Inflammatory macrophage (primary cell): ENCODE measurements at regions not wholly inside any gene's neighbourhood (a gene's known extent, or its start where the extent isn't known, plus 50 kb on each side); places are given as distances from the start of the nearest gene placed in this dataset.

Source experiments
- DNase-seq, 2 donors: peaks; one replicate each; pipeline ENCODE4 v3.0.0-alpha.2; 2020 to 2022

DNA sequence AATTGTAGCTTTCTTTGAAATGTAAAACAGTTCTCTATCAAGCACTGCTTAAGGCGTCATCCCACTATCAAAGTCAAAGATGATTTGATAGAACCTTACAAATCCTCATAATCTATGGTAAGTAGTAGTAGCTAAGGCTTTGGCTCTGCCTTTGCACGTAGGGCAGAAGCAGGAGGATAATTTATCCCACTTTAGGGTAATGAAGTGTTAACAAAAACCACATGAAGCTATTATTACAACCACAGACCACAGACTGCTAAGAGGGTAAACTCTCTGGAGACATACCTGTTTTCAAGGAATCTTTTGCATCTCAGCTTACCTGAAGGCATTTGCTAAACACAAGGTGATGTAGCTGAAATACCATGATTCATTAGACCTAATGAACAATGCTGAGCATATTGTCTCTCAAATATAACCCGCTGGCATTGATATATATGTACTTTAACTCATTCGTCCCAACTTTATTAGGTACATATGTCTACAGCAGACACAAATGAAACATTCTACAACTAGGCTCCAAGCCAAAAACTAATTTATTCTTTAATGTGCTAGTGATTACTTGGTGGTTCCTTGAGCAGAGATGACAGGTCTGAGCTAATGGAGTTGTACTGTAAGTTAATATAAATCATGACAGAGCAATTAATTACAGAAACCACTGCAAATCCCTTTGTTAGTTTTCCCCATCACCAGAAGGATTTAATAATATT is 368.8 kb downstream of the ETNK1 start:
- no peak for DNase-seq

DNA sequence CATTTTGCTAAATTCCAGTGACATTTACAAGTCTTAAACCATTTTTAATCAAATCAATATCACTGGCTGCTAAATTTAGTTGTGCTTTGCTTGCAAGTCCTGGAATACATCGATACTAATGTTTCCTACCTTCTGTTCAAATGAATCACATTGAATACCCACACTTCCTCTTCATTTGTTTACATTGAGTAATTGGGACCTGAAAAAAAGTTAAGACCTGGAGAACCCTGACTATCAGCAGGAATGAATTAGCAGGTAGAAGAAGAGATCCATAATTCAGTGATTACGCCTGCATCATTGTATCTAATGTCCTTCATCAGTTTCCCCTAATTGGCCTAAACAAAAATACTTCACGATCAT is 369.3 kb downstream of the ETNK1 start:
- no peak for DNase-seq

DNA sequence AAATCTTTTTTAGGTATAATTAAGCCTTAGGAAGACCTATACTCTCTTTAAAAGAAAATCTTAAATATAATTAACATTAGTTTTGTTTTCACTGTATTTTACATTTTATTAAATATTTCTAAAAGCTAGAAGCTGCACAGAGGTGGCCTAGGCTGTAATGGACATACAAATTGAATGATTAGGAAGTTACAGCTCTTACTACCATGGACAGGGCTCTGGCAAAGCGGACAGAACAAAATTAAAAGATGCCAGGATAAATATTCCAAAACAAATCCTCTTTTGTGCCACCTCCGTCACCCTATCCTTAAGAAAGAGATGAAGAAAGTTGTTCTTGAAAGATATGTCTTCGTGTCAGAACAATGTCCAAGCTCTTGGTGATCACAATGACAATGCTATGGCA is 376.5 kb downstream of the ETNK1 start:
- no peak for DNase-seq

DNA sequence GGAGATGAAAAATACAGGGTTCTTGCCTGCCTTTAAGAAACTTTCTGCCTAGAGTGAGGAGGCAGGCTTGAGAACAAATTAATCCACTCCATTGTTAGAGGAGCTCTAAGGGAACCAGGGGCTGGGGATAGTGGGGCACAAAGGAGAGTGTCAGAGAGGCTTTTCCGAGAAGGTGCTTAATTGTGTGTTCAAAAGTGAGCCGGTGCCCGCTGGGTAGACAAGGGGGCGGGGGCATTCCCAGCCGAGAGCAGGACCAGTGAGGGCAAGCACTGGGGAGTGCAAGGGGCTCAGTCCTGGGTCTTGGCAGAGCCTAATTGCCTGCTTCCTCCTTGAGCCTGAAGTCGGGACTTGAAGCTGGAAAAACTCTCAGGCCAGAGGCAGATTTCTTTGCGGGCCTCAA is 377.4 kb downstream of the ETNK1 start:
- no peak for DNase-seq

DNA sequence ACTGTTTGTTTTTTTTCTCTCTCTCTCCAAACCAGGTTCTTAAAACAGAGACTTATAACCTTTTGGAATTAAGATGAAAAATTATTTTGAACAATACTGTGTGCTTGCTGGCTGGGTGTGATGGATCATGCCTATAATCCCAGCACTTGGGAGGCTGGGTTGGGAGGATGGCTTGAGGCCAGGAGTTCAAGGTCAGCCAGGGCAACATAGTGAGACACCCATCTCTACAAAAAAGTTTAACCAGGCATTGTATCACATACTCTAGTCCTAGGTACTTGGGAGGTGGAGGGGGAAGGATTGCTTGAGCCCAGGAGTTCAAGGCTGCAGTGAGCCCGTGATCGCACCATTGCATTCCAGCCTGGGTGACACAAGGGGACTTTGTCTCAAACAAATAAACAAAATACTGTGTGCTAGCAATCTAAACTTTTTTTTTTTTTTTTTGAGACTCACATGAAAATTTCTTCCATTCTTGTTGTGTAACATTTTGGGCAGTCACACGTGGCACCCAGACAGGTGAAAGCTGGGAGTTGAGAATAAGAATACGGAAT is 379.6 kb downstream of the ETNK1 start:
- DNase-seq, result no peak

DNA sequence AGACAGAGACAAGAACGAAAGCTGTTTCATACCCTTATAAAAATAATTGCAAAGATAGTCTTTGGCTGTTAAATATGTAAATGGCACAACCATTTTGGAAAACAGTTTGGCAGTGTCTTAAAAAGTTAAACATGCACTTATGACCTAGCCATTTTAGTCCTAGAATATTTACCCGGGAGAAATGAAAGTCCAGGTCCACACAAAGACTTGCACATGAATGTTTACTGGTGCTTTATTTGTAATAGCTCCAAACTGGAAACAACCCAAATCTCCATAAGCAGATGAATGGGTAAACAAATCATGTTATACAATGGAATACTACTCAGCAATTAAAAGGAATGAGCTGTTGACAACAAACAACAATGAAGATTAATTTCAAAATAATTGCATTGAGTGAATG is 380.4 kb downstream of the ETNK1 start:
- DNase-seq, result no peak

DNA sequence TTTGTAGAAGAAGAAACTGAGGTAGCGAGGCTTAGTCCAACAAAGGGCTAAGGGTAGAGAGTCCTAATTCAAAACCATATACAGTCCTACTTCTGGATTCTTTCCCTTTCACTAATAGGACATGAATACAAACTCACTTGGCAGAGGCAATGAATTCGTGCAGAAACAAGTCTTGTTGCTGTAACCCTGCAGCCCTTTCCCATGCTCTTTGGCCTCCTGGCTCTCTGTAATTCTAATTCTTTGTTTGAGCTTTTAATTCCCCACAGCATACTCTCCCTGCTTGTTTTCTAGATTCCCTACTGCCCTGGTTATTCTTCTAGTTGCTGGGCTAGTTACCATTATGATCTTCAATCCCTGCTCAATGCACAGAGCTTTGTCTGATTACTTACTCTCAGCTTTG is 381.4 kb downstream of the ETNK1 start:
- DNase-seq, result no peak

DNA sequence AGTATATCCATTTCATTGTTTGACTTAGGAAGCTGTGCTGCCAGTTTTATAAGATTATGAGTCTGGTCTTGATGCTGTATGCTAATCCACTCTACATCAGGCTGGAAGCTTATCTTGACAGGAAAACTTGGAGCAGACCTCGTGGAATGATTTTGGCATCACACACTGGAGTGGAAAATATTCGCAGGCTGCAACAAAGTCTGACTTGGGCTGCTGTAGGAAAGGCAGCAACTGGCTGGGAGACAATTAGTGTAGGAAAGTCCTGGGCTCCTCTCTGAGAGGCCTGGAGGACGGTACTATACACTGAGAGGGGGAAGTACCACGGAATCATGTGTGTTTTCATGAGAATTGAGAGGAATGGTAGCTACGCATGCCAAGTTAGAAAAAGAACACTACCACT is 383.7 kb downstream of the ETNK1 start:
- no peak for DNase-seq

DNA sequence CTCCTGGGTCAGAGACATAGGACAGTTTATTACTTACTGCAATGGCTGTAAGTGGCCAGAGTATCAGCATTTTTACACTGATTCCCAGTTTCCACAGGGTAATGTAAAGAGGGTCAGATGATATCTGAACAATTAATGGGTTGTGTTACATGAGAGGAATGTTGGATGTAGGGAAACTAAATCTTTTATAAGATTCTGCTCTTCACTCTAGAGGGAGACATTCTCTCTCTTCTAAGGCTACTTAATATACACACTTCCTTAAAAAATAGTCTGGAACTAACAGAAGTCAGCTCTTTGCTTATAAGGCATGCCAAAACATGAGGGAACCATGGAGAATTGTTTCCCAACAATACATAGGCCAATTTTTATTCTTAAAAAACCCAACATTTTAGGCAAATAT is 389.8 kb downstream of the ETNK1 start:
- no peak for DNase-seq

DNA sequence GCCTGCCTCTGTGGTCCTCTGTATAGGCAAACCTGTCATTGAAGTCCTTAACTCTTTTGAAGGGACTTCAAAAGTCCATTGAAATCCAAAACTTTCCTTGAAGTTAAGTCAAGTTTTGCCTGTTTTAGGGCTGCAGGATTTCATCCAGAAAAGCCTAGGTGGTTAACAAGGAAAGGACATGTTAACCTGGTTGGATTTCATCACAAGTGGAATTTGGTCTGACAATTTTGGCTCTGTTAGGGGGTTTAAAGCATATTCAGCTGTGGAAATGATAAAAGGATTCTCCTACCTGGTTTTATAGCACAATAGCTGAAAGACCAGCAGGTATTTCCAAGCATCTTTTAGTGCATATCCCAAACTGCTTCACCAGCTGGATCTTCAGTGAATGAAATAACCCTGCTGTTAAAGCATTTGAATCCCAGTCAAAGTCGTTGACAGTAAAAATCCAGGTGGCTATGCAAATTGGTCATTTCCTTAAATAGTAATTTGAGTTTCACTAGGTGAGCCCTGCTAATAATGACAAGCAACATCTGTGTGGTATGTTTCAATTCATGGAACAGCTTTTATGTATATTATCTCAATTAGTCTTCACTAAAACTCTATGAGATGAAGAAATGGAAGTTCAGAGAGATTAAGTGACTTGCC is 400.5 kb downstream of the ETNK1 start:
- no peak for DNase-seq

DNA sequence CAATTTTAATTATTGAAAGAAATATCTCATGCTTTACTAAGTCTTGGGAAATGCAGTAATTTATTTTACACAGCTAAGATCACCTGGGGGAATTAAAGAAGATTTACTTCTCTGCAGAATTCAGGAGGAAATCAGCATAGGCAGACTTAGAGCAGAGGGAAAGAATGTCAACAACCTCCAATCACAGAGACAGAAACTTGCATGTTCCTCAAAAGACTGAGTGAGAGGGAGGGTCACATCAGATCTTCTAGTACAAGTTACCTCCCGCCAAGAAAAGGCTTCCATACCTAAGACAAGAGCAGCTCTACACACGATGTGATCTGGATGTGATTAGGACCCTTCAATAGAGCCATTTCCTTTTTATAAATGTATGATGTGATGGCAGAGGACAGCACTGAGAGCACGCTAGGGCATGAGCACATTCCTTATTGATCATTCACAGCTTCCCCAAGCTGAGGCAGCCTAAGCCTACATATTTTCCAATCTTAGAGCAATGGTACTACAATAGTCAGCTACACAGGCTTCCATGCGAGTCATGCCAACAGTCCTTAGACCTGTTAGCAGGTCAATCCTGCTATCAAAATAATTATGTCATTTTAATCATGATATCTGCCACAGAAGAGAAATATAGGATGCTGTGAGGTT is 403.3 kb downstream of the ETNK1 start:
- DNase-seq, result no peak

DNA sequence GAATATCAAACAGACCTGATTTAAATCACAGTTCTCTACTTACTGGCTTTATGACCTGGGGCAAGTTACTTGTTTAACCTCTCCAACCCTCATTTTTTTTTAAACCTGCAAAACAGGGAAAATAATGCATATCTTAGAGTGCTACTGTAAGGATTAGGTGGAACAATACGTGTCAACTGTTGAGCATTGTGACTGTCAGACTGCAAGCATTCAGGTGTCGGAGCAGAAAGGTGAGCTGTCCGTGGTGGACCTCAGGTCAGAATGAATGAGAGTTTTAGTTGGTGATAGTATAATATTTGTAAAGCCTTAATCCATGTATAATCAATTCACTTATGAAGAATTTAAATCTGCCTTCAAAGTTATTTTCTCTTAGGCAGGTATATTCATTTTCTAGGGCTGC is 404.2 kb downstream of the ETNK1 start:
- no peak for DNase-seq

DNA sequence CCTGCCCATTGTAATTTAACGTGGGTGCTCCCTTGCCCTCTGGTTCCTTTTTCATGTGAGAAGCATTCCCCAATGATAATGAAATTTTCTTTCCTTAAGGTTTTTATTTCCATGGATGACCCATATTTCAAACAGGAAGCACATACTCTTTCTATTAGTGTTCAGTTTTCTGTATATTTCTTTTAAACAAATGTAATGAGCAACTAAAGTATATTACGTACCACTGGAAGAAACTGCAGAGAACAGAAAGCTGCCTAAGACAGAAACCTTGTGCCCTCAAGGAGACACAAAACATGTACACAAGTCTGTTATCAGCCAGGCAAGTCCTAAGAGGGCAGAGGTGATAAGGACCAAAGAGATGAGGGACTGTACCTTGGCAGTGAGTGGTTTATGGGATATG is 414.9 kb downstream of the ETNK1 start:
- no peak for DNase-seq

DNA sequence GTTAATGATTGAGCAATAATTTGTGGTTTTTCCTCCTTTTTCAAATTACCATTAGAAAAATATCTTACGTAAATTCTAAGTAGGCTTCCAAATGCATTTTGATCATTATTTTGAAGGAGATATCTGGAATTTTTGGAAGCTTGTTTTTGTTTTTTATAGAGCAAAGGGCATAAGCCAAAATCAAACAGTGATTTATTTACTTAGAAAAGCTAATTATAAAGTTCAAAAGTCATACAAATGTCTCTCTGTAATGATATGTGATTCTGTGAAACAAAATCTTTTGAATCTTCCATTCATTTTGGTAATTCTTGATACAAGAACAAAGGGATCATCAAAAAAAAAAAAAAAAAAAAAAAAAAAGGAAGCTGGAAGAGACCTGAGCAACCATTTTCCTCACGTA is 416.8 kb downstream of the ETNK1 start:
- no peak for DNase-seq

DNA sequence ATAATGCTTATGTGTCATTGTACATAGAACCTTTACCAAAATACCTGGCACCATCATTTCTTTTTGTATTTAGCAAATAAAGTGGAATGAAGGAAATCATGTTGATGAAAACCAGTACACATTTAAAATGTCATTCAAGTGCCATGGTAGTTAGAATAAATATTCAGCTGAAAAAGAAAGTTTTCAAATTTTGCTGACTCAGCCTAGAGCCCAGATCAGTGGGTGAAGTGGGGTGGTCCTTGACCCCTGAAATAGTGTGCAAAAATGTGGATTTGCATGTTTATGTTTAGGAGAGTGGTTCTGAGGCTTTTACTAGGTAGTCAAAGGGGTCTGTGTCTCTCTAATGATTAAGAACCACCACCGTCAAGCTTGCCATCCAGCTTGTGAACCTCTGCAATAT is 418.7 kb downstream of the ETNK1 start:
- DNase-seq, result no peak

DNA sequence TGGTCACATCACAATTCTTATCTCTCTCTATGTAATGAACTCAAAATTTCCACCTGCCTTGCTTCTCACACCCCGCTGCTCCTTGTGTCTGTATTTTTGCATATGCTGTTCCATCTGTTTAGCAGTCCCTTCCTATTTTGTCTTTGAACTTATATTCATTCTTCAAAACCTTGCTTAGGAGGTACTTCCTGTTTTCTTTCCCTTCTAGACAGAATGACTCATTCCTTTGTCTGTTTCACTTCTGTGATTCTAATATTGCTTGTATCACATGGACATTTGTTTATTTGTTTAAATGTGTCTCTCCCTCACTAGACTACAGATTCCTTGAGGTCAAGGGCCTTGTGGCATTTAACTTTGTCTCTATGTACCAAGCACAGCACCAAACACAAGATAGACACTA is 424.2 kb downstream of the ETNK1 start:
- peak; percentile 2 to 42 for DNase-seq

DNA sequence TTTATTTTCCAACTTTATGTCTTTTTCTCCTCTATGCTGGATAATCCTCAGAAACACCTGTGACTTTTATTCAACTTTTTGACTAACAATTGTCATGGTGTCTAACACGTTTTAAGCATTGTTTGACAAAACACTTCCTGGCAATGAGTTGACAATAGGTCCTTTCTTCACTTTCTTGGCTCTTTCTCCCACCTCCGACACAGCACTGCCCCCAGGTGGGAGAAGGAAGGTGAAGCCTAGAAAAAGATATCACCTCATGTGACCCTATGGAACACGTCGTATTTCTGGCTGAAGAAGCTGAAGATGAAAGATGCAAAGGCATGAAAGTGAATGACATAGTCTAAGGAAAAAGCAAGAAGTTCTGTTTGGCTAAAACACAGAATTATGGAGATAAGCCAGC is 430.0 kb downstream of the ETNK1 start:
- DNase-seq, result no peak

DNA sequence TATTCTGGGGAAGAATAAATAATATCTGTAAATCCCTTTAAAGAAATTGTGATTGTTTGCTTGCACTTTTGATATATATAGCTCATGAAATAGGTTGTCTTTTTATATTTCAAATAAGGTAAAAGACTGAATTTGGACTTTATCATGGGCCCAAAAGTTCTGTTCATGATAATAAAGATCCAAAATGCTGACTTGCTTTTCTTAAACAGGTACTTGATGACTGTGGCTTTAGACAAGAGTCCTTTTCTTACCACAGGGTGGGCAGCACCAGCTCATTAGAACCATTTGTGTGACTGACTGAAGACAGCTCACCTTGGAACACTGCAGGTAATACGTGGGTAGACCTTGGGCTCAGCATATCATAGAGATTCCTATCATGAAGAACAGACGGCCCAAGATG is 432.6 kb downstream of the ETNK1 start:
- no peak for DNase-seq

DNA sequence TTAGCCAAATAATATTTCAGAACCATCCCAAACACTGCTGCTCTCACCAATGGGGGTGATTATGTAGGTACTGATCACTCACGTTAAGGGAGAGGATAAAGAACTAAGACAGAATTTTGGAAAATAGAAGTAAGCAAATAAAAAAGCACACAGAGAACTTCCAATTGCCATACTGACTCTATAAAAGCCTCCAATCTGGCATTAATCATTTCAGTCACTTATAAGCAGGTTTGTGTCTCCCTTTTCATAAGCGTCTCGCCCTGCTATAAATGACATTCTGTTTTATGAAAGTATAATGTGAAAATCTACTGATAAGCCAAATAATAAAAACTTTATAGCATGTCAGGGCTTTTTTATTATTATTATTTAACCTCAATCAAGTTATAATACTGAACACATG is 435.2 kb downstream of the ETNK1 start:
- no peak for DNase-seq

DNA sequence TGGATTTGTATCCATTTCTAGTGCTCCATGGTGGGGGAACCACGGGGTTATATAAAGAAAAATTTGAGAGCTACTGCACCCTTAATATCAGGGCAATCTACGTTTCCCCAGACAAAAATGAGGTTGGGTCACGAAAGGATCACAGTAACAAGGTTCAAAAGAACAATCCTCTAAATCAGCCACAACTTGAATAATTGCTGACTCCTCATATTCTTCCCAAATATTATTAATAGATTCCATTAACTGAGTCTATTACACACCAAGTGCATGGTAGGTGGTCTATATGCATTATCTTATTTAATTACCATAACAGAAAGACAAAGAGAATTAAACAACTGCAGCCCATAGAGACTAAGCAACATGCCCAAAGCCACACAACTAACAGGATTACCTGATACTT is 438.2 kb downstream of the ETNK1 start:
- no peak for DNase-seq

DNA sequence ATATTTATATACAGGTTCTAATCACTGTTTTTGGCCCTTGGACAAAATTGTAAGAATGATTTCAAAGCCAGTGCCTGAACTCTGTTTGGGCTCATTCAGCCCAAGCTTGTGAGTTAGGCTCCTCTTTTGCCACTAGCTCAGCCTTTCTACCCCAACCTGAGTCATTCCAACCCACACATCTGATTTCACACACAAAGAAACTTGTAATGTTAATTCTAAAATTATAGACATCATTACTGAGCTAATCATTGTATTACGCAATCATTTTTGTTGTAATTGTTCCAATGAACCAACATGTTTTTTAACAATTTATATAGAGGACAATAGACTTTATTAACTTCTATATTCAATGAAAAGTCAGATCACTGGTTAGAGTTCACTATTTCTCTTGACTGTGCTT is 441.1 kb downstream of the ETNK1 start:
- DNase-seq, result no peak

DNA sequence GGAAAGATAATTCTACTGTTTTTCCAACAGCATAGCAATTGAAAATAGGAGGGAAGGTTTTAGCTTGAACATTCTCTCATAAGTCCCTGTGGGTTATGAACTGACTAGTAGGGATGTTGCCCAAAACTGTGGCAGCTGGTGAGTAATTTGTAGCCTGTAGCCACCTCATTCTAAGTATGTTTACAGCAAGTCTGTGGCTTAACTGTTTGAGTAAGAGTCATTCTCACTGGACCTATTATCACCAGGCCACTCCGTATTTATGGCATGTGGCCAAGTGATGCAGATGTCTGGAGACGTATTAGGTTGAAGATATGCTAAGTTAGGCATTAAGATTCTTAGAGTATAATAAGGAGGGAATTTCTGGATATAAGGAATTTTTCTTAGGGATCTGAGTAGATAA is 458.3 kb downstream of the ETNK1 start:
- DNase-seq, result no peak

DNA sequence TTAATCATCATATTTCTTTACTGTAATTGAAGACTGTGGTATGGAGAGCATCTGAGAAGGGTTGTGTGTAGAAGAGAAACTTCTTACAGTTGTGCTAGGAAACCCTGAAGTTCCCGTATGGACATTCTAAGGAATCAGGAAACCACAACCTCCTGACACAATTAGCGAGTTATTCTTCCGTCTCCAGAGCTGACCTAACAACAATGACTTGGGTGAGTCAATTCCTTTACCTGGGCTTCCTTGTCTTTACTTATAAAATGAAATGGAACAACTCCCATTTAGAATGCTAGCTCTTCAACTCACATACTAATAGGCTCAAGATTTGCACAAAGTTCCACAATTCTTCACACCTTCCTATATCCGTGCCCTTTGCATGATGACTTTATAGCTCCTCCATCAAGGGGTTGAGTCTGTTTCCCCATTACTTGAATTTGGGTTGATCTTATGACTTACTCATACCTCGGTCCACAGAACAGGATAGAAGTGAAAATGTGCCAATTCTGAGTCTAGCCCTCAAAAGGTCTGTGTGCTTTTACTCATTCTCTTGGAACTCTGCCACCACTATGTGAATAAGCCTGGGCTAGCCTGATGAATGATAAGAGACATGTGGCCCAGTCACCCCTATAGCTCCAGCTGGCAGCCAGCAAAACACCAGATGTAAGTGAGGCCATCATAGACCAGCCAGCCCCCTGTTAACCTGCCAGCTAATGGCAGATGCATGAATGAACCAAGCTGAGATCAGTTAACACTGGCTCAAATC is 459.4 kb downstream of the ETNK1 start:
- no peak for DNase-seq
